ENCODE measurements at regions not wholly inside any gene's neighbourhood (a gene's known extent, or its start where the extent isn't known, plus 50 kb on each side); places are given as distances from the start of the nearest gene placed in this dataset.

DNA sequence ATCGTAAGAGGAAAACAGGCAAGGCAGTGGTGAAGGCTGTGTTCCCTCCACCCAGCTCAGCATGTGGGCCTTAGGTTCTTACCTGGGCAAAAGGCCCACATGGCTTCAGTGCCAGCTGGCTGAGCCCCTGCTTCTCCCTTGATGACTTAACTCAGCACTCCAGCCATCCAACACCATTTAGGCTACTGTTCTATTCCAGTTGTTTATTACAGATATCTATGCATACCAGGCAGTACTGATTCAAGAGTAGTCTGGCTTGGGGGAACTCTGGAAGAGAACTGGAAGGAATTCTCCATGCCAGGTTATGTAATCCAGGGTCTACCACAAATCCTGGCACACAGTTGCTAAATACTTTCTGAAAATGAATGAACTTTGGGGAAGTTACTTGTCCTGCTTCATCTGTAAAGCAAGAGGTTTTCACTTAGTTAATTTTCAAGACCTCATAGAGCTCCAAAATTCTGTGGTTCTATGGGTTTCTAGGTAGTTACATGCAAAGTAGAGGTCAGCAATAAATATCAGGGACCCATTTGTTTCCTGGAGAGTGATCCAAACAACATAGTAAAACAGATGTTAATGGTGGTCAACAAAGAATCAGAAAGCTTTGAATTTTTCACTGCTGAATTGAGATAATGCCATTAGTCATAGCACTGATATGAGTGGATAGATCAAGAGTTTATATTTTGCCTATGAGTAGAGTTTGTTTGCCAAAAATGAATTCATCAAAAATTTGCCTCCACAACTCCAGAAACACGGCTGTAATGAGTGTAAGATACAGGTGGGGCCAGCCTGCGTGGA lies 88.2 kb upstream of the OSMR start:
- TF ChIP-seq, protein P1, sequence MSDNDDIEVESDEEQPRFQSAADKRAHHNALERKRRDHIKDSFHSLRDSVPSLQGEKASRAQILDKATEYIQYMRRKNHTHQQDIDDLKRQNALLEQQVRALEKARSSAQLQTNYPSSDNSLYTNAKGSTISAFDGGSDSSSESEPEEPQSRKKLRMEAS (IDR thresholded peaks at IDR 0.05; ENCODE audit: insufficient read depth, insufficient read length), result no peak
- TF ChIP-seq, protein P2, sequence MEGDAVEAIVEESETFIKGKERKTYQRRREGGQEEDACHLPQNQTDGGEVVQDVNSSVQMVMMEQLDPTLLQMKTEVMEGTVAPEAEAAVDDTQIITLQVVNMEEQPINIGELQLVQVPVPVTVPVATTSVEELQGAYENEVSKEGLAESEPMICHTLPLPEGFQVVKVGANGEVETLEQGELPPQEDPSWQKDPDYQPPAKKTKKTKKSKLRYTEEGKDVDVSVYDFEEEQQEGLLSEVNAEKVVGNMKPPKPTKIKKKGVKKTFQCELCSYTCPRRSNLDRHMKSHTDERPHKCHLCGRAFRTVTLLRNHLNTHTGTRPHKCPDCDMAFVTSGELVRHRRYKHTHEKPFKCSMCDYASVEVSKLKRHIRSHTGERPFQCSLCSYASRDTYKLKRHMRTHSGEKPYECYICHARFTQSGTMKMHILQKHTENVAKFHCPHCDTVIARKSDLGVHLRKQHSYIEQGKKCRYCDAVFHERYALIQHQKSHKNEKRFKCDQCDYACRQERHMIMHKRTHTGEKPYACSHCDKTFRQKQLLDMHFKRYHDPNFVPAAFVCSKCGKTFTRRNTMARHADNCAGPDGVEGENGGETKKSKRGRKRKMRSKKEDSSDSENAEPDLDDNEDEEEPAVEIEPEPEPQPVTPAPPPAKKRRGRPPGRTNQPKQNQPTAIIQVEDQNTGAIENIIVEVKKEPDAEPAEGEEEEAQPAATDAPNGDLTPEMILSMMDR (IDR thresholded peaks at IDR 0.05; ENCODE audit: extremely low read depth in 1 of 2, insufficient read depth in 1 of 2, low read depth in 1 of 2, low read length in 2 of 2), result no peak
- TF ChIP-seq POLR2AphosphoS5 (IDR thresholded peaks at IDR 0.05; ENCODE audit: insufficient read depth, low read depth, low read length) (no peak), POLR2A (IDR thresholded peaks at IDR 0.05; ENCODE audit: low read depth, low read length) (no peak), EZH2 (IDR thresholded peaks at IDR 0.05; ENCODE audit: borderline replicate concordance, low read depth, low read length, severe bottlenecking) (no peak), FOS (IDR thresholded peaks at IDR 0.05; ENCODE audit: borderline replicate concordance, insufficient read depth, low read length) (no peak), MYC (IDR thresholded peaks at IDR 0.05; ENCODE audit: low read depth, low read length) (no peak), JUN (IDR thresholded peaks at IDR 0.05; ENCODE audit: borderline replicate concordance, insufficient read depth, insufficient read length, low read depth) (no peak)
